Neural progenitor cell (in vitro differentiated cells): ENCODE measurements at regions not wholly inside any gene's neighbourhood (a gene's known extent, or its start where the extent isn't known, plus 50 kb on each side); places are given as distances from the start of the nearest gene placed in this dataset.

Source experiments
- EZH2 ChIP-seq: fragments of 200-600 bp; sonication (generic); IDR thresholded peaks from 2 replicates; pipeline ENCODE4 v1.6.1; 2017; ENCODE audit warnings: antibody characterized with exemption, mild to moderate bottlenecking, moderate library complexity
- TF ChIP-seq, protein P1 (sequence below): fragments of 200-600 bp; sonication (generic); IDR thresholded peaks from 2 replicates; pipeline ENCODE4 v1.5.1; 2017; ENCODE audit warnings: antibody characterized with exemption, mild to moderate bottlenecking

DNA sequence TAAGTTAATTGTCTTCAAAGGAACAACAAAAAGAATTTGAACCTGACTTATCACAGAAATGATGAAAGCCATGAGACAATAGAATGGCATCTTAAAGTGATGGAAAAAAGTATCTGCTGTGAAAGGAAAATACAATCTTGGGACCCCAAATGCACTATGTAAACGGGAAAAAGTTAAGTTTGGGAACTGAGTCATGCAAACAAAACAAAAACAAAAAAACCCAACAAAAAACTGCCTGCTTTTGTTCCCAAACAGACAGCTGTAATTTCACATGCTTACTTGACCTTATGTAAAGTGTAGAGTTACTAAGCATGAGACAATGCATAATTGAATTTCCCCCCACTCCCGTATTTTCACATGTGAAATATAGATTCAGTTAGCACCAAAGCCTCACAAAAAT is 122.1 kb upstream of the RBMS1 start:
- TF ChIP-seq, protein P1, sequence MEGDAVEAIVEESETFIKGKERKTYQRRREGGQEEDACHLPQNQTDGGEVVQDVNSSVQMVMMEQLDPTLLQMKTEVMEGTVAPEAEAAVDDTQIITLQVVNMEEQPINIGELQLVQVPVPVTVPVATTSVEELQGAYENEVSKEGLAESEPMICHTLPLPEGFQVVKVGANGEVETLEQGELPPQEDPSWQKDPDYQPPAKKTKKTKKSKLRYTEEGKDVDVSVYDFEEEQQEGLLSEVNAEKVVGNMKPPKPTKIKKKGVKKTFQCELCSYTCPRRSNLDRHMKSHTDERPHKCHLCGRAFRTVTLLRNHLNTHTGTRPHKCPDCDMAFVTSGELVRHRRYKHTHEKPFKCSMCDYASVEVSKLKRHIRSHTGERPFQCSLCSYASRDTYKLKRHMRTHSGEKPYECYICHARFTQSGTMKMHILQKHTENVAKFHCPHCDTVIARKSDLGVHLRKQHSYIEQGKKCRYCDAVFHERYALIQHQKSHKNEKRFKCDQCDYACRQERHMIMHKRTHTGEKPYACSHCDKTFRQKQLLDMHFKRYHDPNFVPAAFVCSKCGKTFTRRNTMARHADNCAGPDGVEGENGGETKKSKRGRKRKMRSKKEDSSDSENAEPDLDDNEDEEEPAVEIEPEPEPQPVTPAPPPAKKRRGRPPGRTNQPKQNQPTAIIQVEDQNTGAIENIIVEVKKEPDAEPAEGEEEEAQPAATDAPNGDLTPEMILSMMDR: no peak
- TF ChIP-seq EZH2: no peak
